HG02678 (cell line): ENCODE measurements at regions not wholly inside any gene's neighbourhood (a gene's known extent, or its start where the extent isn't known, plus 50 kb on each side); places are given as distances from the start of the nearest gene placed in this dataset.
A peak's percentile ranks its signal among the peaks of the same experiment; 100 is the strongest.

Source experiments
- ATAC-seq: cut with Tn5 transposase; IDR thresholded peaks from one replicate; pipeline ENCODE4 v1.9.1; 2021; ENCODE audit warnings: mild to moderate bottlenecking, moderate library complexity; ENCODE audit not compliant: unreplicated experiment

DNA sequence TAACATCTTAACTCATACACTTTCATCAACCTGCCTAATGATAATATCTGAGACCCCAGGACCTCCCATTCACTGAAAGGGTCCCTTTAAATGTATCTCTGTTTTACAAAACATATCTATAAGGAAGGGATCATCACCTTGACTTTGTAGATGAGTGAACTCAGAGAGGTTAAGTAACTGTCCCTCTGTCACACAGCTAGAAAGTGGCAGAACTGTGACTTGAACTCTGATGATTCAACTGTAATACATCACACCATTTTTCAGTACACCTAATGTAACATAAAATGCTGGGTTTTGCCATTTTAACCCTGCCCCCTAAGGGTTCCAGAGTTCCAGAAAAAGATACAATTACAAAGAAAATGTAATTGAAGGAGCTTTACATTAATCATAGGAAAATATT is 234.6 kb downstream of the ZEB2 start:
- no peak for ATAC-seq

GRCh38 chr2:144281476-144281875 is 238.4 kb downstream of the ZEB2 start:
- ATAC-seq = no peak

GRCh38 chr2:144280009-144280408 is 239.9 kb downstream of the ZEB2 start:
- ATAC-seq = no peak

DNA sequence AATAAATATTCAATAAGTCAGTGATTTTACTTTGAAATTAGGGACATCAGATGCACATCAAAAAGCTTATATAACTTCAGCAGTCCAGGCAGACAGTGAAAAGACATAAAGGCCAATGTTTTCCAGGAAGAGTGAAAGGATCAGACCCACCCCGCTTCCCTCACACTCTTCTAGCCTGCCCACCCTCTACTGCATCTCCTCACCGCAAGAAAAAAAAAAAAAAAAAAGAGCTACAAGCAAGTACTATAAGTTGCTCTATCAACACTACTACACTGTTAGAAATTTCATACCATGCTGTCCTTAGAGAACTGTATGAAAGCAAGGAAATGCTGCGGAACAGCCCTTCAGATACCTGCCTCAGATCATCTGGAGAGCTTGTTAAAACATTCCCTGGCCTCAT is 240.8 kb downstream of the ZEB2 start:
- no peak for ATAC-seq

DNA sequence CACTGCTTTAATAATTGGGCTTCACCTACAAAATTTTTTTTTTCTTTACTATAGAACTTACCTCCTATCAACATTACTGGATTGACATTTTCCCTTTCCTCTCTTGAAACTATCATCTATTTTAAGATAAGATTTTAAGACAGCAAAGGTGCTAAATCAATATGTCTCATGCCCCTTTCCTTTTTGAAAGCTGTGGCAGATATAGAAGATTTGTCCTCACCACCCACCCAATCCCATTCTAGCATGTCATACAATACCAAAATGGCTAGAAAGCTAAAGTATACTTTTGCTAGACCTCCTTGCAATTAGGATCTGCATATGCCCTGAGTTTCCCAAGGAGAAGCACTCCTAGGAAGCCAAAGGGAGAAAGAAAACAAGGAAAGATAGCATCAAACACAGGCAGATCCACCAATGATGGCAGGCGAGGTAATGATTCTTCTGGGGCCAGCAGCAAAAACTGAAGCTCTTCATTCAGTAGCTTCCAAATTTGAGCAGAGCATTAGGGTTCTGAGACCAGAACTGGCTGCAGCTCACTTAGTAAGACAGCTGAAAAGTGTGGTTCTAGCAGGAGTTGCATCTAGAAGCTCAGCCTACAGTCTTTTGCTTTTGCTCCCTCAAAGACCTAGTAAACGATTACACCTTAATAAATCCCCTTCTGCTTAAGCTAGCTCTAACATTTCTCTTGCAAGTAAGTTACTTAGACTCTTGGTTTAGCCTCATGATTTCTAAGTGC is 242.1 kb downstream of the ZEB2 start:
- no peak for ATAC-seq

DNA sequence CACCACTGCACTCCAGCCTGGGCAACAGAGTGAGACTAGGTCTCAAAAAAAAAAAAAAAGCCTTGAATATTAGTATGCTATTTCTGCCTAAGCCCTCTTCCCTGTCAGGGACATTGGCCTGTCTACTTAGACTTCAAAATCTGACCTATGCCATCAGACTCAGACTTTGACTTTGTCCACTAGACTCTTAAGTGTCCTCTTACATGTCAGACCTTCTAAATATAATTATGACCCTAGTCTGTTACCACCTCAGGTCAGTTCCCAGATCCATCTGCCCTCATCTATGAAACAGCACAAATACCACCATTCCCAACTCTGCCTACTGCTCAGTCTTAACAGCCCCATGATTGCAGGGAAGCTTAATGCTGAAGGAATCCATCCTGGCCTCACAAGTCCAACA is 244.6 kb downstream of the ZEB2 start:
- no peak for ATAC-seq

DNA sequence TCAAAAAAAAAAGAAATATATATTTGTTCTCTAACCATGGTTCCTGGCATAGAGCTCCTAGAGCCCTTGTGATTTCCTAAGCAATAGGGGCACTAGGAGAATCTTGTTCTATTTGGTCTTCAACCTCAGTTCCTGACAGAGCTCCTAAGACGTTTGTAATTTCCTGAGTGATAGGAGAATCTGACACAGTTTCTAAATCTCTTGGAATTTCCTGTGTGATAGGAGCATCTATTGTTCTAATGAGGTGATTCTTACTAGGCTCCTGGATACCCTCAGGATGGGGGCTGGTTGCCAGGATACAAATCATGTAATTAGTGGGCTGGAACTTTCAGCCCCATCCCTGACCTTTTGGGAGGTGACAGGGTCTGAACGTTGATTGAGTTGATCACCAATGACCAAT is 245.8 kb downstream of the ZEB2 start:
- no peak for ATAC-seq

- no peak for ATAC-seq
Observed at GRCh38 chr2:144270951-144271350, 249.0 kb downstream of the ZEB2 start.

GRCh38 chr2:144268036-144268678 is 251.8 kb downstream of the ZEB2 start:
- no peak for ATAC-seq

- peak; percentile 96 for ATAC-seq
Observed at GRCh38 chr2:144267239-144267638, 252.7 kb downstream of the ZEB2 start.

GRCh38 chr2:144265654-144266053 is 254.3 kb downstream of the ZEB2 start:
- no peak for ATAC-seq

- ATAC-seq = no peak
Observed at GRCh38 chr2:144261966-144262365, 258.0 kb downstream of the ZEB2 start.

- no peak for ATAC-seq
Observed at GRCh38 chr2:144261336-144261735, 258.6 kb downstream of the ZEB2 start.

DNA sequence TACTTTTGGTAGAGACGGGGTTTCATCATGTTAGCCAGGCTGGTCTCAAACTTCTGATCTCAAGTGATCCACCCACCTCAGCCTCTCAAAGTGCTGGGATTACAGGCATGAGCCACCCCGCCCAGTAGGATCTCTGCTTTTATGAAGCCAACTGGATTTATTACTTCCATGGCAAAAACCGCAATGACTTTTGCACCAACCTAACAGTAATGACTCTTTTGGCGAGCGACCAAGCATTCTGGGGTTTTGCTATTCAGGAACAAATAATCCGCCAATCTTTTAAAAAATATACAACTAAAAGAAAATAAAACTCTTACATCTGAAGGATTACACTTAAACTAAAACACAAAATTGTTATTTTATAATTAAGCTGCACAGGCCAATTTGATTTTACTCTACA is 260.6 kb downstream of the ZEB2 start:
- ATAC-seq = no peak

- no peak for ATAC-seq
Observed at GRCh38 chr2:144258154-144258553, 261.8 kb downstream of the ZEB2 start.

DNA sequence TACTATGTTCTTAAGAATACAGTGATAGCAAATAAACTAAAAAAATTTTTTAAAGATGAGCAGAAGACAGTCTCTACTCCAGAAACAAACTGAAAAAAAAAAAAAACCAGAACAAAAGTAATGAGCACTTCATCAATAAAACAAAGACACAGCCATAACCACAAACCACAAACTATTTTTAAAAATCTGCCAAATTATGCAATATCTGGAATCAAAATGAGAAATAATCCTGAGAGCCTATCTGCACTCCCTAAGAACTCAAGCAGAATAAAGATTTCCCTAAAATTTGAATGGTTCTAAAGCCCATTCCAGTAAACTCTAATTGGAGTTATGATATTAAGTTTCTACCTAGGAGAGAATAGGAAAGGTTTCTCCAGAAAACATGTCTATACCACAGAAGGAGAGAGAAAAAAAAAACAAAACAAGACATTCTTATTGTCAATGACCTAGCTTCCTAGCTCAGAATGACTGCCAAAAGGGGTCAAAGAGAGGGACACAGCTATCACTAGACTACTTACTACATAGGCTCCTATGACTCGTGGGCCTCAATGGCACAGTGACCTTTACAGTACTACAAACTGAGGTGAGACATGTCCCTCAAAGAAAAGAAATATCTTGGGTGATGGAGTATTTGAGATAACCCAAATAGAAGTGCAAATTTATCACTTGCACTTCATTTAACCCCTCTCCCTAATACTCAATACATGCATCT is 262.8 kb downstream of the ZEB2 start:
- ATAC-seq = no peak

GRCh38 chr2:144254342-144255235 is 265.3 kb downstream of the ZEB2 start:
- no peak for ATAC-seq

- ATAC-seq = no peak
Observed at GRCh38 chr2:144253743-144254142, 266.2 kb downstream of the ZEB2 start.

DNA sequence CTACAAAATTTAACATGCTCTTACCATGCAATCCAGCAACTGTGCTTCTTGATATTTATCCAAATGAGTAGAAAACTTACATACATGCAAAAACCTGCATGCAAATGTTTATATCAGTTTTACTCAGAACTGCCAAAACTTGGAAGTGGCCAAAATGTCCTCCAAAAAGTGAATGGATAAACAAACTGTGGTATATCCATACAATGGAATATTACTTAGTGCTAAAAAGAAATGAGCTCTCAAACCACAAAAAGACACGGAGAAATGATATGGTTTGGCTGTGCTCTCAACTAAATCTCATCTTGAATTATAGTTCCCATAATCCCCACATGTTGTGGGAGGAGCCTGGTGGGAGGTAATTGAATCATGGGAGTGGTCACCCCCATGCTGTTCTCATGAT is 267.2 kb downstream of the ZEB2 start:
- ATAC-seq = no peak

GRCh38 chr2:144249035-144249637 is 270.8 kb downstream of the ZEB2 start:
- no peak for ATAC-seq
